T-cell (primary cell): ENCODE measurements at regions not wholly inside any gene's neighbourhood (a gene's known extent, or its start where the extent isn't known, plus 50 kb on each side); places are given as distances from the start of the nearest gene placed in this dataset.

Experiments used
- ATAC-seq, 4 experiments: fragments of 200-7000 bp in 3 of 4; fragments of 150-1000 bp in 1 of 4; cut with Tn5 transposase; replicated peaks in 1 of 4; 1 replicate in 3 of 4; 2 replicates in 1 of 4; pipeline ENCODE4 v1.10.0; 2021; ENCODE audit warnings: moderate library complexity in 3 of 4, mild to moderate bottlenecking in 2 of 4, moderate number of reproducible peaks in 1 of 4
- CTCF ChIA-PET, 2 donors: fragments of 300-600 bp; sonication (Branson Sonifier 250); formaldehyde crosslinking; loops; one replicate each; lab custom pipeline; 2022; ENCODE audit warnings: antibody characterized with exemption in 2 of 2; lab: Charles Lee
- POLR2A ChIA-PET, 2 donors: fragments of 300-600 bp; sonication (Branson Sonifier 250); formaldehyde crosslinking; loops; one replicate each; lab custom pipeline; 2022; ENCODE audit warnings: antibody characterized with exemption in 2 of 2; lab: Charles Lee
- DNase-seq, 35 experiments: peaks; one replicate each; pipeline versions ENCODE4 v3.0.0 to v3.0.0-alpha.2; 2013 to 2023
- H3K27ac ChIP-seq: one replicate; pipeline ENCODE4 v1.5.1; 2013; ENCODE audit warnings: low read length
- H3K27me3 ChIP-seq, 2 experiments: replicated peaks in 1 of 2; 1 replicate in 1 of 2; 2 replicates in 1 of 2; pipeline versions ENCODE4 v1.6.1 to v1.7.0; 2013; ENCODE audit warnings: low read length in 1 of 2, mixed read lengths in 1 of 2; ENCODE audit not compliant: control insufficient read depth in 2 of 2, insufficient read depth in 2 of 2; ENCODE audit errors: extremely low read depth in 1 of 2
- H3K36me3 ChIP-seq, 2 donors: 1 replicate in 1 of 2; 2 replicates in 1 of 2; pipeline versions ENCODE4 v1.6.1 to v1.7.0; 2013; ENCODE audit warnings: low read length in 1 of 2; ENCODE audit not compliant: control insufficient read depth in 2 of 2, insufficient read depth in 1 of 2; ENCODE audit errors: extremely low read depth in 1 of 2
- H3K4me1 ChIP-seq, 2 experiments: 1 replicate in 1 of 2; 2 replicates in 1 of 2; pipeline versions ENCODE4 v1.6.1 to v1.7.0; 2013; ENCODE audit warnings: low read length in 2 of 2, mixed read lengths in 1 of 2; ENCODE audit not compliant: insufficient read depth in 2 of 2, control insufficient read depth in 1 of 2; ENCODE audit errors: extremely low read depth in 1 of 2
- H3K4me3 ChIP-seq, 2 donors: 1 replicate in 1 of 2; 2 replicates in 1 of 2; pipeline versions ENCODE4 v1.5.1 to v1.7.0; 2013; ENCODE audit warnings: mild to moderate bottlenecking in 2 of 2, low read length in 1 of 2, moderate library complexity in 1 of 2; ENCODE audit not compliant: control insufficient read depth in 1 of 2; ENCODE audit errors: extremely low read depth in 1 of 2
- H3K9me3 ChIP-seq: 2 replicates; pipeline ENCODE4 v1.7.0; 2013
- H3K27ac Mint-ChIP-seq, 2 donors: one replicate each; pipeline ENCODE4 v1.8.0; 2020 to 2021; ENCODE audit warnings: mild to moderate bottlenecking in 2 of 2, mixed read lengths in 2 of 2
- H3K27me3 Mint-ChIP-seq, 2 donors: one replicate each; pipeline ENCODE4 v1.8.0; 2021 to 2022; ENCODE audit warnings: mixed read lengths in 2 of 2
- H3K36me3 Mint-ChIP-seq: one replicate; pipeline ENCODE4 v1.8.0; 2021; ENCODE audit warnings: mixed read lengths
- H3K4me1 Mint-ChIP-seq, 3 donors: one replicate each; pipeline ENCODE4 v1.8.0; 2020 to 2022; ENCODE audit warnings: mixed read lengths in 3 of 3, mild to moderate bottlenecking in 1 of 3
- H3K4me3 Mint-ChIP-seq, 3 donors: one replicate each; pipeline ENCODE4 v1.8.0; 2020 to 2022; ENCODE audit warnings: mild to moderate bottlenecking in 3 of 3, mixed read lengths in 3 of 3, moderate library complexity in 3 of 3
- H3K9me3 Mint-ChIP-seq, 3 donors: one replicate each; pipeline ENCODE4 v1.8.0; 2020 to 2022; ENCODE audit warnings: mixed read lengths in 3 of 3
- WGBS: methylation state at CpG from one replicate; pipeline ENCODE4 v1.1.5; 2013; ENCODE audit warnings: missing lambda C conversion rate; ENCODE audit not compliant: insufficient coverage; 5-methylcytosine and 5-hydroxymethylcytosine counted together

DNA sequence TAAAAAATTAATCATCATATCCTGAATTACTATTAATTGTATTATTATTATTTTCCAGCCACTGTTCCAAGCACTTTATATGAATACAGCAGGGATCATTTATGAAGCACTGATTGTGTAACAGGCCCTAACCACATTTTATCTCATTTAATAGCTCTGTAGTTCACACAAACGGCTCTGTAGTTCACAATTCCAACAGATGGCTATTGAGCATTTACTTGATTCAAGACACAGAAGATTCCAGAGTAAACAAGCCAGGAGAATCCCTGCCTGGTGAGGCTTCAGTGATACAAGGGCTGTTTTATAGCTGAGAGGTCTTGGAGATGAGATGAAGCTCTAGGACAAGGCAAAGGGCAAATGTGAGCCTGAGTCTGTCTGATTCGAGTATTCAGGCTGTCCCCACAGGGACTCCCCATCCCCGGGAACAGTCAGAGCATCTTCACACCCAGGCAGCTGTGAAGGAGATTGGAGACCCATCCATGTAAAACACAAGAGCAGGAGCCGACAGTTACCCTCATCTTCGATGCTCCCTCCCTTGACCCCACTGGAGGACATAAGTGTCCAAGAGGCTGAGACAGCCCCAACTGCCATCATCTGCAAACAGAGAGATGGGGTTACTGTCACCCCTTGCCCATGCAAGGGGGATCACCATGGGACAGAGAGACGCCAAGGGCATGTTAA lies 222.5 kb downstream of the MN1 start:
- ATAC-seq: no peak
- CTCF ChIA-PET: no interaction called here
- WGBS: 72% methylated on average over 5 of the region's 6 CpGs

DNA sequence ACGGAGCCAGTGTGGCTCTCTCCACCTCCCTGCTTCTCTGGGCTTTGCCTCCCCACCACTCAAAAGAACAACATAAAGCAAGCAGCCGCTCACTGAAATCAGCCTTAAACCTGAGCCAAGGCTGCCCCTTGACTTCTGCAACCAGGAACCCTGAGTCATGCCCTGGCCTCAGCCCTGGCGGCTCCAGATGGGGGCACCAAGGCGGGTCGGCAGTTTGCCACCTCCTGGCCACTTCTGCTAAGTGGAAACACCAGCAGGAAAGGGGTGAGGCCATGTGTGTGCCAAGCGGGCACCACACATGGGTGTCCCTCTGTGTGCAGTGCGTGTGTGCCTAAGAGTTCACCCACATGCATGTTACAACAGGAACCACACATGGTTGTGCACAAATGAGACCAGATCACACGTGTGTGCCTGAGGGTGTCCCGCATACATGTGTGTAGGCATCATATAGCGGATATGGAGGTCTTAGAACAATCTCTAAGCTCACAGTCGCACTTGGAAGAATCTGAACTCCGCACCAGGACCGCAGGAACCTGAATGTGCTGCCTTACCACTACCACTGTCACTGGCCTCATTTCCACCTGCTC lies 221.2 kb downstream of the MN1 start:
- ATAC-seq (no peak), DNase-seq (no peak)
- H3K9me3 Mint-ChIP-seq: no peaks in the 10 kb centered on the region
- no peak overlapping the region for H3K27ac ChIP-seq
- no peaks in the 10 kb centered on the region for H3K4me1 ChIP-seq
- H3K36me3 ChIP-seq: no peaks in the 10 kb centered on the region
- H3K9me3 ChIP-seq: no peaks in the 10 kb centered on the region
- H3K27ac Mint-ChIP-seq: no peak overlapping the region
- no peaks in the 10 kb centered on the region for H3K36me3 Mint-ChIP-seq
- peaks cover 0 to 32% of the 10 kb centered on the region in 2 experiments for H3K27me3 ChIP-seq
- 52% methylated on average over 13 of the region's 13 CpGs for WGBS
- H3K4me1 Mint-ChIP-seq: no peaks in the 10 kb centered on the region
- POLR2A ChIA-PET: no interaction called here
- H3K4me3 ChIP-seq: no peak overlapping the region
- peaks cover 7 to 21% of the 10 kb centered on the region in 2 donors for H3K27me3 Mint-ChIP-seq
- H3K4me3 Mint-ChIP-seq: no peak overlapping the region
- CTCF ChIA-PET: no interaction called here

More for the DNA sequence above, 222.5 kb downstream of the MN1 start:
- Mint-ChIP-seq H3K4me3 (no peak overlapping the region), H3K27me3 (peaks cover 12 to 29% of the 10 kb centered on the region in 2 donors), H3K9me3 (no peaks in the 10 kb centered on the region), H3K4me1 (no peaks in the 10 kb centered on the region), H3K36me3 (no peaks in the 10 kb centered on the region), H3K27ac (no peak overlapping the region)
- Histone ChIP-seq H3K4me1 (no peaks in the 10 kb centered on the region), H3K4me3 (no peak overlapping the region), H3K36me3 (no peaks in the 10 kb centered on the region), H3K9me3 (no peaks in the 10 kb centered on the region), H3K27ac (no peak overlapping the region), H3K27me3 (peaks cover 0 to 31% of the 10 kb centered on the region in 2 experiments)
- DNase-seq: no peak
- POLR2A ChIA-PET: no interaction called here

DNA sequence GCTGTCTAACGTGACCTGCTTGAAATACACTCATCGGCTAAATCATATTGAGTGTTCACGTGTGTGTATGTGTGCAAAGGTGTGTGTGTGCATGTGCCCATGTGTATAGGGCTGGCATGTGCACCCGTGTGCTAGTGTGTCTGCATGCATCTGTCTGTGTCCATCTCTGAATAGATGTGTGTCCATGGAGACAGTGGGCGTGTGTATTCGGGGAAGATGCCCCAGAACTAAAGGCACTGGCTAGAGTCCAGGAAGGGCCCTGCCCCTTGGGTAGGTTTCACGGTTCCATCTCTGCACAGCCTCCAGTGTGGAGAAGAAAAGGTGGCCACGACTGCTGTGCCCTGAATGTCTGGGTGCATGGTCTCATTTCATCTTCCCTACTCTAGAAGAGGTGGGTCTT lies 220.3 kb downstream of the MN1 start:
- no peaks in the 10 kb centered on the region for H3K4me1 ChIP-seq
- H3K27ac ChIP-seq: no peak overlapping the region
- ChIA-PET POLR2A (no interaction called here), CTCF (no interaction called here)
- no peaks in the 10 kb centered on the region for H3K36me3 ChIP-seq
- no peak overlapping the region for H3K27ac Mint-ChIP-seq
- peaks cover 0 to 29% of the 10 kb centered on the region in 2 experiments for H3K27me3 ChIP-seq
- ATAC-seq (no peak), DNase-seq (no peak)
- H3K9me3 Mint-ChIP-seq: no peaks in the 10 kb centered on the region
- no peak overlapping the region for H3K4me3 Mint-ChIP-seq
- peaks cover 7 to 21% of the 10 kb centered on the region in 2 donors for H3K27me3 Mint-ChIP-seq
- WGBS: 75% methylated on average over 5 of the region's 8 CpGs
- H3K36me3 Mint-ChIP-seq: no peaks in the 10 kb centered on the region
- H3K9me3 ChIP-seq: no peaks in the 10 kb centered on the region
- no peak overlapping the region for H3K4me3 ChIP-seq
- H3K4me1 Mint-ChIP-seq: no peaks in the 10 kb centered on the region

DNA sequence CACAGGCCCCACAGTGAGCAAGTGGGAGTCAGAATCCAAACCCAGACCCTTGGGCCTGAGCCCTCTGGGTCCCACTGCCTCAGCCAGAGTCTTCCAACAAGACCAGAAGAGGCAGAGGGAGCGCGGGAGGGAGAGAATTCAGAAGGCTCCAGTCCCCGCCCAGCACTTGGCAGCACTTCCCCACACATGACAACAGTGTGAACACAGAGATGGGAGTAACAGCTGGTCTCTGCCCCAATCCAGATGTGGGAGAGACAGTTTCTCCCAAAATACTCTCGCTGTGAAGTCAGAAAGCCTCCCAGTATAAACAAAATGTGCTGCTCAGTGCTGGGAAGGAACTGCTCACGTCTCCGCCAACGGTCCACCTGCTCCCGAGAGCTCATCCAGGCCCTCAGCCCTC lies 219.9 kb downstream of the MN1 start:
- H3K4me3 Mint-ChIP-seq: no peak overlapping the region
- no peak overlapping the region for H3K4me3 ChIP-seq
- DNase-seq (no peak), ATAC-seq (no peak)
- H3K27ac Mint-ChIP-seq: no peak overlapping the region
- no peaks in the 10 kb centered on the region for H3K4me1 ChIP-seq
- H3K27me3 ChIP-seq: peaks cover 0 to 29% of the 10 kb centered on the region in 2 experiments
- no peaks in the 10 kb centered on the region for H3K36me3 Mint-ChIP-seq
- no peaks in the 10 kb centered on the region for H3K9me3 Mint-ChIP-seq
- H3K9me3 ChIP-seq: no peaks in the 10 kb centered on the region
- no peak overlapping the region for H3K27ac ChIP-seq
- H3K27me3 Mint-ChIP-seq: peaks cover 7 to 21% of the 10 kb centered on the region in 2 donors
- ChIA-PET POLR2A (no interaction called here), CTCF (no interaction called here)
- no peaks in the 10 kb centered on the region for H3K36me3 ChIP-seq
- 86% methylated on average over 4 of the region's 8 CpGs for WGBS
- no peaks in the 10 kb centered on the region for H3K4me1 Mint-ChIP-seq

DNA sequence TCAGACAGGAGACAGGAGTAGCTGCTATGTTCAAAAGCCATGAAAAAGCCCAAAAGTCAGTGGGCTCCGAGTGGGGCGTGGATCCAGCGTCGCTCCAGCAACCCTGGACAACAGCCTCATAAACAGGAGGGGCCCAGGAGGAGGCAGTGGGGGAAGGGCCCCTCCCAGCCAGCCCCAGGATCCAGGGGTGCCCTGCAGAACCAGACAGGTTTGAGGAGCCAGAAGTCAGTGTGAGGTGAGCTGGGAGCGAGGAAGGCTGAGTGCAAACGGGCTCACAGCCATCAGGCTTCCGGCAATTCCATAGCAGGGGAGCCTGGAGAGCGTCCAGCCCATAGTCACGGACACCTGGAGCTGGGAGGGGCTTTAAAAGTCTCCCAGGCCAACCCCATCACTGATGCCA lies 217.7 kb downstream of the MN1 start:
- Histone ChIP-seq H3K9me3 (no peaks in the 10 kb centered on the region), H3K27ac (no peak overlapping the region), H3K4me3 (no peak overlapping the region), H3K27me3 (peaks cover 0 to 25% of the 10 kb centered on the region in 2 experiments), H3K36me3 (no peaks in the 10 kb centered on the region), H3K4me1 (no peaks in the 10 kb centered on the region)
- Mint-ChIP-seq H3K27me3 (peaks cover 7 to 18% of the 10 kb centered on the region in 2 donors), H3K27ac (no peak overlapping the region), H3K4me3 (no peak overlapping the region), H3K9me3 (peaks cover 0 to 1% (median 0%) of the 10 kb centered on the region in 3 donors), H3K36me3 (no peaks in the 10 kb centered on the region), H3K4me1 (no peaks in the 10 kb centered on the region)
- ATAC-seq (no peak), DNase-seq (no peak)
- 84% methylated on average over 6 of the region's 9 CpGs for WGBS
- POLR2A ChIA-PET: no interaction called here
- CTCF ChIA-PET: no interaction called here

DNA sequence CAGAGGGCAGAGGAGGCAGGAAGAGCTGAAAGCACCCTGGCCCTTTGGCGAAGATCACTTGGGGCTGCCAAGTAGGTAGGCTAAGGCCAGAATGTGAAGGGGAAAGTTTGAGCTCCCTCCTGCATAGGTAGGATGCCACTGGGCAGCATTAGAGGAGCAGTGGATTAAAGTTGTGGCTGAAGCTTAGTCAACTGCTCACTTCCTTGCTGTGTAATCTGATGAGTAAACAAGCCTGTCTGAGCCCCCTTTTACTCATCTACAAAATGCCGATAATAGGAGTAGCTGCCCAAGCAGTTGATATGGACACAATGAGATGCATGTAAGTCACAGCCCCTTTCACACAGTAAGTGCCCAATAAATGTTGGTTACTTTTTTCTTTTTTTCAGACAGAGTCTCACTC lies 216.4 kb downstream of the MN1 start:
- CTCF ChIA-PET: no interaction called here
- no peak overlapping the region for H3K4me3 Mint-ChIP-seq
- no peaks in the 10 kb centered on the region for H3K36me3 Mint-ChIP-seq
- Histone ChIP-seq H3K4me1 (no peaks in the 10 kb centered on the region), H3K27ac (no peak overlapping the region), H3K9me3 (no peaks in the 10 kb centered on the region), H3K27me3 (peaks cover 0 to 20% of the 10 kb centered on the region in 2 experiments), H3K4me3 (no peak overlapping the region), H3K36me3 (no peaks in the 10 kb centered on the region)
- H3K4me1 Mint-ChIP-seq: no peaks in the 10 kb centered on the region
- H3K27ac Mint-ChIP-seq: no peak overlapping the region
- POLR2A ChIA-PET: no interaction called here
- WGBS: 80% methylated on average over 1 of the region's 2 CpGs
- H3K9me3 Mint-ChIP-seq: peaks cover 0 to 5% (median 0%) of the 10 kb centered on the region in 3 donors
- ATAC-seq: no peak
- no peak for DNase-seq
- H3K27me3 Mint-ChIP-seq: peaks cover 7 to 11% of the 10 kb centered on the region in 2 donors
